Neural progenitor cell (in vitro differentiated cells): ENCODE measurements at regions not wholly inside any gene's neighbourhood (a gene's known extent, or its start where the extent isn't known, plus 50 kb on each side); places are given as distances from the start of the nearest gene placed in this dataset.

Source experiments
- DNase-seq: peaks from one replicate; pipeline ENCODE4 v3.0.0-alpha.2; 2016; ENCODE audit warnings: low spot score
- H2AFZ ChIP-seq: fragments of 200-600 bp; sonication (generic); replicated peaks from 2 replicates; pipeline ENCODE4 v1.6.1; 2016; ENCODE audit warnings: antibody characterized with exemption
- H3F3A ChIP-seq: fragments of 200-600 bp; sonication (generic); 2 replicates; pipeline ENCODE4 v1.6.1; 2016; ENCODE audit warnings: antibody characterized with exemption, low read depth
- H3K27ac ChIP-seq: fragments of 200-600 bp; sonication (generic); 2 replicates; pipeline ENCODE4 v1.5.1; 2016; ENCODE audit warnings: mild to moderate bottlenecking
- H3K27me3 ChIP-seq: fragments of 200-600 bp; sonication (generic); 2 replicates; pipeline ENCODE4 v1.6.1; 2016; ENCODE audit warnings: mild to moderate bottlenecking, moderate library complexity
- H3K36me3 ChIP-seq: fragments of 200-600 bp; sonication (generic); 2 replicates; pipeline ENCODE4 v1.5.1; 2016
- H3K4me1 ChIP-seq: fragments of 200-600 bp; sonication (generic); 2 replicates; pipeline ENCODE4 v1.6.1; 2016; ENCODE audit warnings: mixed run types
- H3K4me2 ChIP-seq: fragments of 200-600 bp; sonication (generic); 2 replicates; pipeline ENCODE4 v1.6.1; 2016
- H3K4me3 ChIP-seq: fragments of 200-600 bp; sonication (generic); 2 replicates; pipeline ENCODE4 v1.5.1; 2016
- H3K79me2 ChIP-seq: fragments of 200-600 bp; sonication (generic); 2 replicates; pipeline ENCODE4 v1.6.1; 2016; ENCODE audit warnings: low read depth
- H3K9ac ChIP-seq: fragments of 200-600 bp; sonication (generic); 2 replicates; pipeline ENCODE4 v1.6.1; 2016
- H3K9me3 ChIP-seq: fragments of 200-600 bp; sonication (generic); 2 replicates; pipeline ENCODE4 v1.5.1; 2016; ENCODE audit warnings: low read depth
- H4K20me1 ChIP-seq: fragments of 200-600 bp; sonication (generic); 2 replicates; pipeline ENCODE4 v1.6.1; 2016; ENCODE audit warnings: low read depth
- H3K27ac Mint-ChIP-seq: 3 replicates; pipeline ENCODE4 v1.8.0; 2021; ENCODE audit warnings: mixed read lengths
- H3K27me3 Mint-ChIP-seq: 2 replicates; pipeline ENCODE4 v1.8.0; 2022; ENCODE audit warnings: low read depth, mild to moderate bottlenecking, inconsistent platforms, moderate library complexity, mixed read lengths; ENCODE audit not compliant: insufficient read depth
- H3K36me3 Mint-ChIP-seq: 3 replicates; pipeline ENCODE4 v1.8.0; 2021; ENCODE audit warnings: mixed read lengths
- H3K4me1 Mint-ChIP-seq: 3 replicates; pipeline ENCODE4 v1.8.0; 2021; ENCODE audit warnings: mixed read lengths
- H3K4me3 Mint-ChIP-seq: 3 replicates; pipeline ENCODE4 v1.8.0; 2021; ENCODE audit warnings: mild to moderate bottlenecking, moderate library complexity, mixed read lengths
- H3K9me3 Mint-ChIP-seq: 3 replicates; pipeline ENCODE4 v1.8.0; 2020; ENCODE audit warnings: mixed read lengths
- EZH2 ChIP-seq: fragments of 200-600 bp; sonication (generic); IDR thresholded peaks from 2 replicates; pipeline ENCODE4 v1.6.1; 2017; ENCODE audit warnings: antibody characterized with exemption, mild to moderate bottlenecking, moderate library complexity
- EZH2phosphoT487 ChIP-seq: fragments of 200-600 bp; sonication (generic); IDR thresholded peaks from 2 replicates; pipeline ENCODE4 v1.6.1; 2017; ENCODE audit warnings: antibody characterized with exemption
- TF ChIP-seq, protein P1 (sequence below): fragments of 200-600 bp; sonication (generic); IDR thresholded peaks from 2 replicates; pipeline ENCODE4 v1.5.1; 2017; ENCODE audit warnings: antibody characterized with exemption, mild to moderate bottlenecking

DNA sequence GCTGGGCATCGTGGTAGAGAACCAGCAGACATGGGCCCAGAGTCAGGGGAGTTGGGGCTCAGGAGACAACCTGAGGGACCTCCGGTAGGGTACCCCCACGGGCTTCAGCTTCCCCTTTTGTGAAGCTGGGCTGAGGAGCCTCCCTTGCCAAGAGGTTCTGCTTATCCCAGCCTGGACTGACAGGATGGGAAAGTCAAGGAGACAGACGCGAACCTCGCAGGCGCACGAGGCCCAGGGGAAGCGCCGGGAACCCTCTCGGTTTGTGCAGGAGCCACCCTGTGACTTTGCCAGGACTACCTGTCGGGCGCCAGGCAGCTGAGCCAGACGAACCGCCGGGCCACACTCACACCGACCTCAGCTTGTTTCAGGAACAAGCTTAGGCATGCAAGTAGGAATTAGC, 566.1 kb downstream of the BRD1 start:
- DNase-seq: no peak
- peaks cover 11% of the 10 kb centered on the region for H3K4me1 ChIP-seq
- no peak overlapping the region for H3K9ac ChIP-seq
- Mint-ChIP-seq H3K4me3 (no peak overlapping the region), H3K27me3 (peaks cover 15% of the 10 kb centered on the region), H3K9me3 (peaks cover 2% of the 10 kb centered on the region), H3K4me1 (no peaks in the 10 kb centered on the region), H3K27ac (no peak overlapping the region), H3K36me3 (no peaks in the 10 kb centered on the region)
- no peak overlapping the region for H3K4me3 ChIP-seq
- no peak overlapping the region for H2AFZ ChIP-seq
- TF ChIP-seq, protein P1, sequence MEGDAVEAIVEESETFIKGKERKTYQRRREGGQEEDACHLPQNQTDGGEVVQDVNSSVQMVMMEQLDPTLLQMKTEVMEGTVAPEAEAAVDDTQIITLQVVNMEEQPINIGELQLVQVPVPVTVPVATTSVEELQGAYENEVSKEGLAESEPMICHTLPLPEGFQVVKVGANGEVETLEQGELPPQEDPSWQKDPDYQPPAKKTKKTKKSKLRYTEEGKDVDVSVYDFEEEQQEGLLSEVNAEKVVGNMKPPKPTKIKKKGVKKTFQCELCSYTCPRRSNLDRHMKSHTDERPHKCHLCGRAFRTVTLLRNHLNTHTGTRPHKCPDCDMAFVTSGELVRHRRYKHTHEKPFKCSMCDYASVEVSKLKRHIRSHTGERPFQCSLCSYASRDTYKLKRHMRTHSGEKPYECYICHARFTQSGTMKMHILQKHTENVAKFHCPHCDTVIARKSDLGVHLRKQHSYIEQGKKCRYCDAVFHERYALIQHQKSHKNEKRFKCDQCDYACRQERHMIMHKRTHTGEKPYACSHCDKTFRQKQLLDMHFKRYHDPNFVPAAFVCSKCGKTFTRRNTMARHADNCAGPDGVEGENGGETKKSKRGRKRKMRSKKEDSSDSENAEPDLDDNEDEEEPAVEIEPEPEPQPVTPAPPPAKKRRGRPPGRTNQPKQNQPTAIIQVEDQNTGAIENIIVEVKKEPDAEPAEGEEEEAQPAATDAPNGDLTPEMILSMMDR: no peak
- no peak for TF ChIP-seq EZH2phosphoT487
- H3K9me3 ChIP-seq: no peaks in the 10 kb centered on the region
- no peak overlapping the region for H3K27ac ChIP-seq
- H4K20me1 ChIP-seq: no peaks in the 10 kb centered on the region
- H3K79me2 ChIP-seq: no peaks in the 10 kb centered on the region
- H3K4me2 ChIP-seq: no peak overlapping the region
- H3K27me3 ChIP-seq: no peaks in the 10 kb centered on the region
- no peaks in the 10 kb centered on the region for H3K36me3 ChIP-seq
- H3F3A ChIP-seq: peaks cover 6% of the 10 kb centered on the region

DNA sequence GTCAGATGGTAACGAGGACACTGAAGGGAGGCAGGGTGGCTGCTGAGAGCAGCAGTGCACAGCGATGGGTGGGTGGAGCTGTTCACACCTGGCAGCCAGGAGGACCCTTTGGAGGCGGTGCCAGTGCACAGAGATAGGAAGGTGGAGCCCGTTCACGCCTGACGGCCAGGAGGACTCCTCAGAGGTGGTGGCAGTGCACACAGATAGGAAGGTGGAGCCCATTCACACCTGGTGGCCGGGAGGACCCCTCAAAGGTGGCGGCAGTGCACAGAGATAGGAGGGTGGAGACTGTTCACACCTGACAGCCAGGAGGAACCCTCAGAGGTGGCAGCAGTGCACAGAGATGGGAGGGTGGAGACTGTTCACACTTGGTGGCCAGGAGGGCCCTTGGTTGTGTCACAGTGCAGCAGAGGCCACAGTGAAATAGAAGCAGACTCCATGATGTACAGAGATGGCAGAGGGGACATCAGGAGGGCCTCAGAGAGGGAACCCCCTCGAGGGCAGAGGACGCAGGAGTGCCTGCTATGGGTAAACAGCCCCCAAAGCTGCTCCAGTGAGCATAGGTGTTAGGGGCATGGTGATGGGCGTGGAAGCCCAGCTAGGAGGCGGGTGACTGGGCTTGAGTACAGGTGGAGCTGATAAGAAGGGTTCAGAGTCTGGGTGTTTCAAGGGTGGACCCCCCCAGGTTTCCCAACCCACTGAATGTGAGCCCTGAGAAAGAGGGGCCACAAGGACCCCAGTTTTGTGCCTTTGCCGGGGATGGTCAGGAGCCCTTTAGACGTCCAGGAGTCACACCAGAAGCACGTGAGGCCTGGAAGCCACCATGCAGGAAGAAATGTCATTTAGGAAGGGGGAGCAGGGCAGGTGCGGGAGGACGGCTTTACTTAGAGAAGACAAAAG, 566.7 kb downstream of the BRD1 start:
- no peaks in the 10 kb centered on the region for H4K20me1 ChIP-seq
- no peak overlapping the region for H2AFZ ChIP-seq
- peaks cover 4% of the 10 kb centered on the region for H3K4me1 Mint-ChIP-seq
- H3K9ac ChIP-seq: no peak overlapping the region
- no peaks in the 10 kb centered on the region for H3K36me3 ChIP-seq
- H3K27me3 Mint-ChIP-seq: peaks cover 13% of the 10 kb centered on the region
- no peak for DNase-seq
- no peaks in the 10 kb centered on the region for H3K27me3 ChIP-seq
- no peaks in the 10 kb centered on the region for H3K36me3 Mint-ChIP-seq
- no peak overlapping the region for H3K4me2 ChIP-seq
- no peak overlapping the region for H3K27ac ChIP-seq
- H3K4me3 ChIP-seq: no peak overlapping the region
- TF ChIP-seq, protein P1: no peak
- TF ChIP-seq EZH2: no peak
- TF ChIP-seq EZH2phosphoT487: no peak
- H3K4me1 ChIP-seq: peaks cover 11% of the 10 kb centered on the region
- no peaks in the 10 kb centered on the region for H3K9me3 ChIP-seq
- peaks cover 2% of the 10 kb centered on the region for H3K9me3 Mint-ChIP-seq
- no peaks in the 10 kb centered on the region for H3K79me2 ChIP-seq
- no peak overlapping the region for H3K4me3 Mint-ChIP-seq
- H3K27ac Mint-ChIP-seq: no peak overlapping the region
- H3F3A ChIP-seq: peaks cover 6% of the 10 kb centered on the region

DNA sequence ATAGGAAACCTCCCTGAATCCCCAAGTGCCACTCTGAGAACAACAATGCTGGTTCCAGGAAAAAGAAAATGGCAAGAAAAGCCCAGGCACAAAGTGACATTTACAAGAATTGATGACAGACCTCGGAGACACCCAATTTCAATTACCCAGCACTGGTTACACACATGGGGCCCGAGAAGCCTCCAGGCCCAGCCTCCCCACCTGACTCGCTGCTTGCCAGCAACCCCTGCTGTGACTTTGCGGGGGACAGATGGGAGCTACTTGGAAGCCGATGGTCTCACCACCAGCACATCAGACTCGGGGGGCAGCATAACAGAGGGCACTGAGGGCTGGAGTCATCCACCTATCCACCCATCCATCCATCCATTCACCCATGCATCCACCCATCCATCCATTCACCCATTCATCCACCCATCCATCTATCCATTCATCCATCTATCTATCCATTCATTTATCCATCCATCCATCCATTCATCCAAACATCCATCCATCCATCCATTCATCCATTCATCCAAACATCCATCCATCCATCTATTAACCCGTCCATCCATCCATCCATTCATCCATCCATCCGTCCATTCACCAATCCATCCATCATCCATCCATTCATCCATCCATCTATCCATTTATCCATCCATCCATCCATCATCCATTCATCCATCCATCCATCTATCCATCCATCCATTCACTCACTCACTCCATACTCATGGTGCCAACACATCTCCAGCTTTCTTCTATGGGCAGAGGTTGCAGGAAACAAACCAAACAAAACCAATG, 567.6 kb downstream of the BRD1 start:
- peak; percentile 25 for DNase-seq
- Mint-ChIP-seq H3K9me3 (peaks cover under 1% of the 10 kb centered on the region), H3K27ac (no peak overlapping the region), H3K4me1 (peaks cover 4% of the 10 kb centered on the region), H3K4me3 (no peak overlapping the region), H3K27me3 (peaks cover 12% of the 10 kb centered on the region), H3K36me3 (no peaks in the 10 kb centered on the region)
- Histone ChIP-seq H3K9me3 (no peaks in the 10 kb centered on the region), H2AFZ (no peak overlapping the region), H3K79me2 (no peaks in the 10 kb centered on the region), H3F3A (peaks cover 6% of the 10 kb centered on the region), H3K4me2 (peak overlapping the region; percentile 49), H3K4me3 (no peak overlapping the region), H3K9ac (no peak overlapping the region), H4K20me1 (no peaks in the 10 kb centered on the region), H3K36me3 (no peaks in the 10 kb centered on the region), H3K27me3 (no peaks in the 10 kb centered on the region), H3K4me1 (peaks cover 11% of the 10 kb centered on the region), H3K27ac (no peak overlapping the region)
- TF ChIP-seq EZH2 (no peak), EZH2phosphoT487 (no peak)
- TF ChIP-seq, protein P1: no peak
